ENCODE measurements at regions not wholly inside any gene's neighbourhood (a gene's known extent, or its start where the extent isn't known, plus 50 kb on each side); places are given as distances from the start of the nearest gene placed in this dataset.

- H3F3A ChIP-seq (ENCODE audit: low read depth), result no peaks in the 10 kb centered on the region
- H3K27me3 ChIP-seq (ENCODE audit: insufficient read depth, low read length, poor library complexity, severe bottlenecking), result no peaks in the 10 kb centered on the region
- H3K9me2 ChIP-seq (replicated peaks; ENCODE audit: low read depth, low read length), result no peaks in the 10 kb centered on the region
- no peaks in the 10 kb centered on the region for H3K79me2 ChIP-seq (ENCODE audit: insufficient read depth, low read length)
- H2AFZ ChIP-seq (ENCODE audit: low read length), result peak overlapping the region; percentile 59
- TF ChIP-seq CTCF (conservative IDR thresholded peaks at IDR 0.05; ENCODE audit: low read length) (no peak), EZH2phosphoT487 (IDR thresholded peaks at IDR 0.05; ENCODE audit: borderline replicate concordance) (no peak)
- no peak overlapping the region for H3K4me2 ChIP-seq (ENCODE audit: low read depth, low read length, poor library complexity, severe bottlenecking)
- no peak overlapping the region for H3K9ac ChIP-seq (ENCODE audit: low read depth, low read length, poor library complexity, severe bottlenecking)
- H3K36me3 ChIP-seq (ENCODE audit: insufficient read depth, low read length), result no peaks in the 10 kb centered on the region
- H3K9me3 ChIP-seq (ENCODE audit: insufficient read depth, low read depth, low read length), result no peaks in the 10 kb centered on the region
- no peak overlapping the region for H3K4me3 ChIP-seq (ENCODE audit: low read length, poor library complexity, severe bottlenecking)
- H4K20me1 ChIP-seq (ENCODE audit: insufficient read depth, low read length, poor library complexity, severe bottlenecking), result no peaks in the 10 kb centered on the region
- peaks cover 9% of the 10 kb centered on the region for H3K4me1 ChIP-seq (ENCODE audit: insufficient read depth, low read length, poor library complexity, severe bottlenecking)
Observed at GRCh38 chr3:107985496-107985895, 105.3 kb downstream of the CD47 start.

DNA sequence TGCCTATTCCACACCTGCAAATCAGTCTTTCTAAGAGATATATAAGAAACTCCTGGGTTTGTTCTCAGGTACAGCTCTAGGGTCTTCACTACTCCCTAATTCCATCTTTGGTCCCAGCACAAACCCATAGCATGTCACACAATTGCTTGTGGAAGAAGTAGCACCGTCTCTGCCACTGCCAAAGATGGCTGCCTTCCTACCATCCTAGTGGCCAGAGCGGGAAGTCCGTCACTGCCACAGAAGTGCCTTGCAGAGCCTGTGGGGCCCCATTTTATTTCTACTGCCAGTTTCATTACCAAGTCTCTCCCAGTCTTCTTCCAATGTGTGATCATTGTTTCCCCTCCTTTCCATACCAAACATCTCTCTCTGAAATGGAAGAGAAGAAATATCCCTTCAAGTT is 107.6 kb downstream of the CD47 start:
- no peaks in the 10 kb centered on the region for H3K79me2 ChIP-seq (ENCODE audit: insufficient read depth, low read length)
- H2AFZ ChIP-seq (ENCODE audit: low read length), result no peak overlapping the region
- no peaks in the 10 kb centered on the region for H3F3A ChIP-seq (ENCODE audit: low read depth)
- no peaks in the 10 kb centered on the region for H3K9me3 ChIP-seq (ENCODE audit: insufficient read depth, low read depth, low read length)
- H3K4me2 ChIP-seq (ENCODE audit: low read depth, low read length, poor library complexity, severe bottlenecking), result no peak overlapping the region
- TF ChIP-seq CTCF (conservative IDR thresholded peaks at IDR 0.05; ENCODE audit: low read length) (peak; percentile 12; the same call in 1 of the 2 replicates), EZH2phosphoT487 (IDR thresholded peaks at IDR 0.05; ENCODE audit: borderline replicate concordance) (no peak)
- no peak overlapping the region for H3K9ac ChIP-seq (ENCODE audit: low read depth, low read length, poor library complexity, severe bottlenecking)
- H3K9me2 ChIP-seq (replicated peaks; ENCODE audit: low read depth, low read length), result no peaks in the 10 kb centered on the region
- H3K27me3 ChIP-seq (ENCODE audit: insufficient read depth, low read length, poor library complexity, severe bottlenecking), result no peaks in the 10 kb centered on the region
- H4K20me1 ChIP-seq (ENCODE audit: insufficient read depth, low read length, poor library complexity, severe bottlenecking), result no peaks in the 10 kb centered on the region
- no peaks in the 10 kb centered on the region for H3K36me3 ChIP-seq (ENCODE audit: insufficient read depth, low read length)
- H3K4me1 ChIP-seq (ENCODE audit: insufficient read depth, low read length, poor library complexity, severe bottlenecking), result peaks cover 21% of the 10 kb centered on the region
- H3K4me3 ChIP-seq (ENCODE audit: low read length, poor library complexity, severe bottlenecking), result no peak overlapping the region

GRCh38 chr3:107982165-107982564 is 108.7 kb downstream of the CD47 start:
- Histone ChIP-seq H3K27me3 (ENCODE audit: insufficient read depth, low read length, poor library complexity, severe bottlenecking) (no peaks in the 10 kb centered on the region), H3K4me2 (ENCODE audit: low read depth, low read length, poor library complexity, severe bottlenecking) (no peak overlapping the region)

More at GRCh38 chr3:107982165-107982564, 108.7 kb downstream of the CD47 start:
- Histone ChIP-seq H3K9me3 (ENCODE audit: insufficient read depth, low read depth, low read length) (no peaks in the 10 kb centered on the region), H3K36me3 (ENCODE audit: insufficient read depth, low read length) (no peaks in the 10 kb centered on the region), H3K79me2 (ENCODE audit: insufficient read depth, low read length) (no peaks in the 10 kb centered on the region), H3K9me2 (replicated peaks; ENCODE audit: low read depth, low read length) (no peaks in the 10 kb centered on the region), H3K4me1 (ENCODE audit: insufficient read depth, low read length, poor library complexity, severe bottlenecking) (peaks cover 32% of the 10 kb centered on the region), H3K4me3 (ENCODE audit: low read length, poor library complexity, severe bottlenecking) (no peak overlapping the region), H2AFZ (ENCODE audit: low read length) (no peak overlapping the region), H3F3A (ENCODE audit: low read depth) (no peaks in the 10 kb centered on the region), H4K20me1 (ENCODE audit: insufficient read depth, low read length, poor library complexity, severe bottlenecking) (no peaks in the 10 kb centered on the region), H3K9ac (ENCODE audit: low read depth, low read length, poor library complexity, severe bottlenecking) (no peak overlapping the region)
- no peak for TF ChIP-seq EZH2phosphoT487 (IDR thresholded peaks at IDR 0.05; ENCODE audit: borderline replicate concordance)
- TF ChIP-seq CTCF (conservative IDR thresholded peaks at IDR 0.05; ENCODE audit: low read length), result no peak
